Neural cell (in vitro differentiated cells): ENCODE measurements at regions not wholly inside any gene's neighbourhood (a gene's known extent, or its start where the extent isn't known, plus 50 kb on each side); places are given as distances from the start of the nearest gene placed in this dataset.

Experiments
- EZH2 ChIP-seq: fragments of 200-600, 300-800 bp; shearing (Covaris generic), sonication (generic); IDR thresholded peaks from 2 replicates; pipeline ENCODE4 v1.6.1; 2014; ENCODE audit warnings: antibody characterized with exemption, low read length, borderline replicate concordance, mild to moderate bottlenecking; ENCODE audit not compliant: insufficient read depth, poor library complexity, severe bottlenecking
- POLR2AphosphoS5 ChIP-seq: IDR thresholded peaks from 2 replicates; pipeline ENCODE4 v1.6.1; 2012
- RAD21 ChIP-seq: fragments of 450-650 bp; conservative IDR thresholded peaks from 2 replicates; pipeline ENCODE4 v1.6.1; 2014; ENCODE audit warnings: antibody characterized with exemption, mild to moderate bottlenecking, moderate library complexity
- TF ChIP-seq, protein P1 (sequence below): fragments of 450-650 bp; IDR thresholded peaks from 2 replicates; pipeline ENCODE4 v1.5.1; 2014; ENCODE audit warnings: antibody characterized with exemption, mild to moderate bottlenecking, moderate library complexity; ENCODE audit not compliant: poor library complexity, severe bottlenecking

DNA sequence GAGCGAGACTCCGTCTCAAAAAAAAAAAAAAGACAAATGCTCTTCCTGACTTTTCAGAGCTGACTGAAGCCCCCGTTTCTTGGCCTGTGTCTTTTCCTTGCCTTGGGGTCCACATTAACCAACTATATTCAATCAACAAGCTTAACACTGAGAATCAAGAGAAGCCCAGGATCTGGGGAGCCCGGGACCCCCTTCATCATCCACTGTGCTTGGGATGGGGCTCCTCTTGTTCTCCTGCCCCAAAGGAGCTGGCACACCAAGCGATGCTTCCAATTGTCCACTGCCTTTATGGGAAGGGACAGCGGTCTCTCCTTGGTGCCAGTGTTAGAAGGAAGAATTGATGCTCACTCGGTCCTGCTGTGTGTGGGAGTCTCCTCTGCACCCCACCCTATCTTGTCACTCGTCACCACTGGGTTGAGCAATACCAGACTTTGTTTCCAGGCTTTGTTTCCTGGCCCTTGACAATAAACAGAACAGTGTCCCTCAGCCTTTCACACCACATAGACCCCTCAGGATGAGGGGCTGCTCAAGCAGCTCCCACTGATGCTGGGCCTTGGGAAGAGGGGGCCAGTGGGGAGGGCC, 146.7 kb downstream of the KCNJ12 start:
- no peak for TF ChIP-seq RAD21
- TF ChIP-seq, protein P1, sequence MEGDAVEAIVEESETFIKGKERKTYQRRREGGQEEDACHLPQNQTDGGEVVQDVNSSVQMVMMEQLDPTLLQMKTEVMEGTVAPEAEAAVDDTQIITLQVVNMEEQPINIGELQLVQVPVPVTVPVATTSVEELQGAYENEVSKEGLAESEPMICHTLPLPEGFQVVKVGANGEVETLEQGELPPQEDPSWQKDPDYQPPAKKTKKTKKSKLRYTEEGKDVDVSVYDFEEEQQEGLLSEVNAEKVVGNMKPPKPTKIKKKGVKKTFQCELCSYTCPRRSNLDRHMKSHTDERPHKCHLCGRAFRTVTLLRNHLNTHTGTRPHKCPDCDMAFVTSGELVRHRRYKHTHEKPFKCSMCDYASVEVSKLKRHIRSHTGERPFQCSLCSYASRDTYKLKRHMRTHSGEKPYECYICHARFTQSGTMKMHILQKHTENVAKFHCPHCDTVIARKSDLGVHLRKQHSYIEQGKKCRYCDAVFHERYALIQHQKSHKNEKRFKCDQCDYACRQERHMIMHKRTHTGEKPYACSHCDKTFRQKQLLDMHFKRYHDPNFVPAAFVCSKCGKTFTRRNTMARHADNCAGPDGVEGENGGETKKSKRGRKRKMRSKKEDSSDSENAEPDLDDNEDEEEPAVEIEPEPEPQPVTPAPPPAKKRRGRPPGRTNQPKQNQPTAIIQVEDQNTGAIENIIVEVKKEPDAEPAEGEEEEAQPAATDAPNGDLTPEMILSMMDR: no peak
- no peak for TF ChIP-seq POLR2AphosphoS5
- TF ChIP-seq EZH2: no peak
